Neural progenitor cell (in vitro differentiated cells): ENCODE measurements at regions not wholly inside any gene's neighbourhood (a gene's known extent, or its start where the extent isn't known, plus 50 kb on each side); places are given as distances from the start of the nearest gene placed in this dataset.

Experiments
- DNase-seq: peaks from one replicate; pipeline ENCODE4 v3.0.0-alpha.2; 2016; ENCODE audit warnings: low spot score
- H2AFZ ChIP-seq: fragments of 200-600 bp; sonication (generic); replicated peaks from 2 replicates; pipeline ENCODE4 v1.6.1; 2016; ENCODE audit warnings: antibody characterized with exemption
- H3F3A ChIP-seq: fragments of 200-600 bp; sonication (generic); 2 replicates; pipeline ENCODE4 v1.6.1; 2016; ENCODE audit warnings: antibody characterized with exemption, low read depth
- H3K27ac ChIP-seq: fragments of 200-600 bp; sonication (generic); 2 replicates; pipeline ENCODE4 v1.5.1; 2016; ENCODE audit warnings: mild to moderate bottlenecking
- H3K27me3 ChIP-seq: fragments of 200-600 bp; sonication (generic); 2 replicates; pipeline ENCODE4 v1.6.1; 2016; ENCODE audit warnings: mild to moderate bottlenecking, moderate library complexity
- H3K36me3 ChIP-seq: fragments of 200-600 bp; sonication (generic); 2 replicates; pipeline ENCODE4 v1.5.1; 2016
- H3K4me1 ChIP-seq: fragments of 200-600 bp; sonication (generic); 2 replicates; pipeline ENCODE4 v1.6.1; 2016; ENCODE audit warnings: mixed run types
- H3K4me2 ChIP-seq: fragments of 200-600 bp; sonication (generic); 2 replicates; pipeline ENCODE4 v1.6.1; 2016
- H3K4me3 ChIP-seq: fragments of 200-600 bp; sonication (generic); 2 replicates; pipeline ENCODE4 v1.5.1; 2016
- H3K79me2 ChIP-seq: fragments of 200-600 bp; sonication (generic); 2 replicates; pipeline ENCODE4 v1.6.1; 2016; ENCODE audit warnings: low read depth
- H3K9ac ChIP-seq: fragments of 200-600 bp; sonication (generic); 2 replicates; pipeline ENCODE4 v1.6.1; 2016
- H3K9me3 ChIP-seq: fragments of 200-600 bp; sonication (generic); 2 replicates; pipeline ENCODE4 v1.5.1; 2016; ENCODE audit warnings: low read depth
- H4K20me1 ChIP-seq: fragments of 200-600 bp; sonication (generic); 2 replicates; pipeline ENCODE4 v1.6.1; 2016; ENCODE audit warnings: low read depth
- H3K27ac Mint-ChIP-seq: 3 replicates; pipeline ENCODE4 v1.8.0; 2021; ENCODE audit warnings: mixed read lengths
- H3K27me3 Mint-ChIP-seq: 2 replicates; pipeline ENCODE4 v1.8.0; 2022; ENCODE audit warnings: low read depth, mild to moderate bottlenecking, inconsistent platforms, moderate library complexity, mixed read lengths; ENCODE audit not compliant: insufficient read depth
- H3K36me3 Mint-ChIP-seq: 3 replicates; pipeline ENCODE4 v1.8.0; 2021; ENCODE audit warnings: mixed read lengths
- H3K4me1 Mint-ChIP-seq: 3 replicates; pipeline ENCODE4 v1.8.0; 2021; ENCODE audit warnings: mixed read lengths
- H3K4me3 Mint-ChIP-seq: 3 replicates; pipeline ENCODE4 v1.8.0; 2021; ENCODE audit warnings: mild to moderate bottlenecking, moderate library complexity, mixed read lengths
- H3K9me3 Mint-ChIP-seq: 3 replicates; pipeline ENCODE4 v1.8.0; 2020; ENCODE audit warnings: mixed read lengths
- CTCF ChIP-seq: fragments of 200-600 bp; sonication (generic); IDR thresholded peaks from 2 replicates; pipeline ENCODE4 v1.5.1; 2017; ENCODE audit warnings: antibody characterized with exemption, mild to moderate bottlenecking
- EZH2 ChIP-seq: fragments of 200-600 bp; sonication (generic); IDR thresholded peaks from 2 replicates; pipeline ENCODE4 v1.6.1; 2017; ENCODE audit warnings: antibody characterized with exemption, mild to moderate bottlenecking, moderate library complexity
- EZH2phosphoT487 ChIP-seq: fragments of 200-600 bp; sonication (generic); IDR thresholded peaks from 2 replicates; pipeline ENCODE4 v1.6.1; 2017; ENCODE audit warnings: antibody characterized with exemption

- Histone ChIP-seq H3F3A (no peaks in the 10 kb centered on the region), H3K36me3 (no peaks in the 10 kb centered on the region), H3K27ac (no peak overlapping the region), H3K9me3 (peaks cover 22% of the 10 kb centered on the region), H4K20me1 (no peaks in the 10 kb centered on the region), H3K4me3 (no peak overlapping the region), H3K9ac (no peak overlapping the region), H2AFZ (no peak overlapping the region), H3K79me2 (no peaks in the 10 kb centered on the region), H3K4me2 (no peak overlapping the region), H3K27me3 (no peaks in the 10 kb centered on the region), H3K4me1 (no peaks in the 10 kb centered on the region)
- H3K27me3 Mint-ChIP-seq: no peaks in the 10 kb centered on the region
- no peak for DNase-seq
- no peak overlapping the region for H3K4me3 Mint-ChIP-seq
- peaks cover 26% of the 10 kb centered on the region for H3K9me3 Mint-ChIP-seq
- TF ChIP-seq EZH2phosphoT487 (no peak), EZH2 (no peak), CTCF (no peak)
- H3K36me3 Mint-ChIP-seq: peaks cover 2% of the 10 kb centered on the region
- no peaks in the 10 kb centered on the region for H3K4me1 Mint-ChIP-seq
- H3K27ac Mint-ChIP-seq: no peak overlapping the region
Observed at GRCh38 chr5:144634138-144634537, 463.5 kb downstream of the KCTD16 start.

- H3K79me2 ChIP-seq: no peaks in the 10 kb centered on the region
- no peak overlapping the region for H3K4me3 Mint-ChIP-seq
- H3K27ac ChIP-seq: no peak overlapping the region
- no peak overlapping the region for H3K4me3 ChIP-seq
- H3K4me1 Mint-ChIP-seq: no peaks in the 10 kb centered on the region
- peaks cover 8% of the 10 kb centered on the region for H3K4me1 ChIP-seq
- TF ChIP-seq CTCF (no peak), EZH2 (no peak), EZH2phosphoT487 (no peak)
- no peaks in the 10 kb centered on the region for H3K27me3 ChIP-seq
- H3K9me3 Mint-ChIP-seq: peaks cover 4% of the 10 kb centered on the region
- H2AFZ ChIP-seq: peak overlapping the region; percentile 57
- H3F3A ChIP-seq: no peaks in the 10 kb centered on the region
- no peaks in the 10 kb centered on the region for H3K36me3 Mint-ChIP-seq
- DNase-seq: peak; percentile 2
- no peaks in the 10 kb centered on the region for H4K20me1 ChIP-seq
- H3K9ac ChIP-seq: no peak overlapping the region
- H3K9me3 ChIP-seq: no peaks in the 10 kb centered on the region
- no peaks in the 10 kb centered on the region for H3K36me3 ChIP-seq
- no peak overlapping the region for H3K27ac Mint-ChIP-seq
- H3K4me2 ChIP-seq: no peak overlapping the region
- peaks cover 2% of the 10 kb centered on the region for H3K27me3 Mint-ChIP-seq
Observed at GRCh38 chr5:144598451-144599068, 427.9 kb downstream of the KCTD16 start.

- H3K9me3 Mint-ChIP-seq: peaks cover 11% of the 10 kb centered on the region
- peaks cover 8% of the 10 kb centered on the region for H3K4me1 ChIP-seq
- no peak overlapping the region for H3K4me3 ChIP-seq
- no peaks in the 10 kb centered on the region for H3K36me3 Mint-ChIP-seq
- no peaks in the 10 kb centered on the region for H3F3A ChIP-seq
- no peak overlapping the region for H3K9ac ChIP-seq
- no peak overlapping the region for H3K4me2 ChIP-seq
- H3K4me3 Mint-ChIP-seq: no peak overlapping the region
- TF ChIP-seq CTCF (no peak), EZH2 (no peak), EZH2phosphoT487 (no peak)
- no peak for DNase-seq
- H3K9me3 ChIP-seq: no peaks in the 10 kb centered on the region
- H3K79me2 ChIP-seq: no peaks in the 10 kb centered on the region
- no peak overlapping the region for H3K27ac Mint-ChIP-seq
- H4K20me1 ChIP-seq: no peaks in the 10 kb centered on the region
- no peak overlapping the region for H2AFZ ChIP-seq
- no peak overlapping the region for H3K27ac ChIP-seq
- peaks cover 2% of the 10 kb centered on the region for H3K27me3 Mint-ChIP-seq
- no peaks in the 10 kb centered on the region for H3K4me1 Mint-ChIP-seq
- no peaks in the 10 kb centered on the region for H3K36me3 ChIP-seq
- H3K27me3 ChIP-seq: no peaks in the 10 kb centered on the region
Observed at GRCh38 chr5:144596517-144596916, 425.8 kb downstream of the KCTD16 start.
